ENCODE measurements at regions not wholly inside any gene's neighbourhood (a gene's known extent, or its start where the extent isn't known, plus 50 kb on each side); places are given as distances from the start of the nearest gene placed in this dataset.

GRCh38 chr20:11287126-11287525 is 613.3 kb upstream of the JAG1 start:
- Histone ChIP-seq H3K9me2 (ENCODE audit: insufficient read depth) (peaks cover 6% of the 10 kb centered on the region; the same call in 1 of the 2 replicates), H3F3A (replicated peaks; ENCODE audit: low read depth) (no peaks in the 10 kb centered on the region), H3K27me3 (ENCODE audit: insufficient read depth) (no peaks in the 10 kb centered on the region), H3K36me3 (ENCODE audit: insufficient read depth) (0 out of 2 replicates have a peak, but pooled peaks cover 5% of the 10 kb centered on the region), H2AFZ (no peak overlapping the region), H3K27ac (ENCODE audit: low read depth) (no peak overlapping the region), H3K4me1 (ENCODE audit: insufficient read depth) (no peaks in the 10 kb centered on the region), H3K4me3 (no peak overlapping the region), H4K20me1 (replicated peaks; ENCODE audit: insufficient read depth) (no peaks in the 10 kb centered on the region), H3K4me2 (no peak overlapping the region), H3K79me2 (replicated peaks; ENCODE audit: insufficient read depth) (no peaks in the 10 kb centered on the region)
- Mint-ChIP-seq H3K36me3 (ENCODE audit: low read depth) (0 out of 3 replicates have a peak, but pooled peaks cover 5% of the 10 kb centered on the region), H3K4me1 (no peaks in the 10 kb centered on the region), H3K27ac (no peak overlapping the region), H3K9me3 (peaks cover 3% of the 10 kb centered on the region; the same call in 1 of the 3 replicates), H3K4me3 (no peak overlapping the region), H3K27me3 (ENCODE audit: insufficient read depth, low read depth, poor library complexity) (no peaks in the 10 kb centered on the region)
- no peak for DNase-seq (ENCODE audit: low spot score)
- no peak for TF ChIP-seq CREB1 (CRISPR knock-in tag; IDR thresholded peaks at IDR 0.05; ENCODE audit: low read depth)
- TF ChIP-seq EZH2phosphoT487 (IDR thresholded peaks at IDR 0.05; ENCODE audit: unreplicated experiment), result no peak
- TF ChIP-seq JUNB (IDR thresholded peaks at IDR 0.05; ENCODE audit: unreplicated experiment), result no peak
- no peak for TF ChIP-seq CTCF (conservative IDR thresholded peaks at IDR 0.05; ENCODE audit: low read depth in 2 of 2)
- no peak for TF ChIP-seq STAT1 (IDR thresholded peaks at IDR 0.05; ENCODE audit: unreplicated experiment)
- no peak for TF ChIP-seq ETS1 (IDR thresholded peaks at IDR 0.05)
- no peak for TF ChIP-seq EZH2 (IDR thresholded peaks at IDR 0.05; ENCODE audit: low read depth, unreplicated experiment)
- TF ChIP-seq ZNF331 (CRISPR knock-in tag; IDR thresholded peaks at IDR 0.05; ENCODE audit: low read depth), result no peak
- no peak for TF ChIP-seq ZNF462 (CRISPR knock-in tag; IDR thresholded peaks at IDR 0.05)
- no peak for TF ChIP-seq NANOG (IDR thresholded peaks at IDR 0.05; ENCODE audit: borderline replicate concordance)
- no peak for TF ChIP-seq POLR2AphosphoS5 (IDR thresholded peaks at IDR 0.05; ENCODE audit: low read depth)
- no peak for TF ChIP-seq ZNF114 (CRISPR knock-in tag; IDR thresholded peaks at IDR 0.05)
- no peak for TF ChIP-seq REST (IDR thresholded peaks at IDR 0.05; ENCODE audit: unreplicated experiment)
- ATAC-seq, result no peak

Data from GM23338 (cell line).